ENCODE measurements at regions not wholly inside any gene's neighbourhood (a gene's known extent, or its start where the extent isn't known, plus 50 kb on each side); places are given as distances from the start of the nearest gene placed in this dataset.

GRCh38 chr11:25988178-25988577 lies 343.8 kb upstream of the ANO3 start:
- TF ChIP-seq POLR2A (IDR thresholded peaks at IDR 0.05) (no peak), CTCF (IDR thresholded peaks at IDR 0.05) (no peak)
